HG03439 (cell line): ENCODE measurements at regions not wholly inside any gene's neighbourhood (a gene's known extent, or its start where the extent isn't known, plus 50 kb on each side); places are given as distances from the start of the nearest gene placed in this dataset.

Experiments used
- ATAC-seq: cut with Tn5 transposase; IDR thresholded peaks from one replicate; pipeline ENCODE4 v1.9.1; 2021; ENCODE audit warnings: mild to moderate bottlenecking, moderate library complexity; ENCODE audit not compliant: unreplicated experiment

- no peak for ATAC-seq
Observed at GRCh38 chr17:71966459-71967313, 154.1 kb upstream of the SOX9 start.

- ATAC-seq = no peak
Observed at GRCh38 chr17:71969500-71969899, 151.3 kb upstream of the SOX9 start.

GRCh38 chr17:71970312-71970711, 150.5 kb upstream of the SOX9 start:
- ATAC-seq = no peak

GRCh38 chr17:71974051-71974450, 146.8 kb upstream of the SOX9 start:
- ATAC-seq = no peak

- no peak for ATAC-seq
Observed at GRCh38 chr17:71975331-71975801, 145.5 kb upstream of the SOX9 start.

GRCh38 chr17:71976011-71976649, 144.7 kb upstream of the SOX9 start:
- no peak for ATAC-seq

- no peak for ATAC-seq
Observed at GRCh38 chr17:71978435-71978834, 142.4 kb upstream of the SOX9 start.

- no peak for ATAC-seq
Observed at GRCh38 chr17:71980171-71980570, 140.6 kb upstream of the SOX9 start.

- no peak for ATAC-seq
Observed at GRCh38 chr17:71983828-71984227, 137.0 kb upstream of the SOX9 start.

GRCh38 chr17:71985111-71986039, 135.4 kb upstream of the SOX9 start:
- no peak for ATAC-seq

- no peak for ATAC-seq
Observed at GRCh38 chr17:71986886-71987285, 133.9 kb upstream of the SOX9 start.

GRCh38 chr17:71987634-71988033, 133.2 kb upstream of the SOX9 start:
- ATAC-seq = no peak

GRCh38 chr17:71989117-71989516, 131.7 kb upstream of the SOX9 start:
- no peak for ATAC-seq

- ATAC-seq = no peak
Observed at GRCh38 chr17:71993363-71993762, 127.5 kb upstream of the SOX9 start.

GRCh38 chr17:71995590-71995989, 125.2 kb upstream of the SOX9 start:
- no peak for ATAC-seq

GRCh38 chr17:72004011-72004427, 116.8 kb upstream of the SOX9 start:
- no peak for ATAC-seq

GRCh38 chr17:72004611-72005331, 116.0 kb upstream of the SOX9 start:
- peak; percentile 55 for ATAC-seq

- ATAC-seq = peak; percentile 51
Observed at GRCh38 chr17:72005332-72006163, 115.3 kb upstream of the SOX9 start.

- ATAC-seq = no peak
Observed at GRCh38 chr17:72008236-72008876, 112.5 kb upstream of the SOX9 start.
